NCI-H2171 treated with DMSO at 0.1 percent for 48 hours (cell line): ENCODE measurements at regions not wholly inside any gene's neighbourhood (a gene's known extent, or its start where the extent isn't known, plus 50 kb on each side); places are given as distances from the start of the nearest gene placed in this dataset.

Source experiments
- DNase-seq: peaks from one replicate; lab custom pipeline; 2025; lab: John Stamatoyannopoulos, UW

DNA sequence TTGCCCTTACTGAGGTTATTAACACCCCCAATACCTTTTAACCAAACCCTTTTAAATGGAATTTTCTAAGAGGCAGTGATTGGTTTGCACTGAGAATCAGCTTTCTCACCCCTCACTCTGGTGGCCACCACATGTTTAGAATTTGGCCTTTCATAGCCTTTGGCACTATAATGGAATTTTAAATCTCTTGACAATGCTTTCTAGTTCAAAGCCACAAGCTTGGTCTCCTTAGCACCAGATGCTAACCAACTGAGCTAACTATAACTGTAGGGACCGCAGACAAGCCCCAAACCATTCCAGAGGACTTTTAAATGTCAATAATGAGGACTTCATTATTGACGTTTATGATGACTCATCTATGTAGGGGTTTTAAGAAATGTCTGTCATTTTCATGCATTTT is 238.7 kb upstream of the SNX7 start:
- DNase-seq: no peak

DNA sequence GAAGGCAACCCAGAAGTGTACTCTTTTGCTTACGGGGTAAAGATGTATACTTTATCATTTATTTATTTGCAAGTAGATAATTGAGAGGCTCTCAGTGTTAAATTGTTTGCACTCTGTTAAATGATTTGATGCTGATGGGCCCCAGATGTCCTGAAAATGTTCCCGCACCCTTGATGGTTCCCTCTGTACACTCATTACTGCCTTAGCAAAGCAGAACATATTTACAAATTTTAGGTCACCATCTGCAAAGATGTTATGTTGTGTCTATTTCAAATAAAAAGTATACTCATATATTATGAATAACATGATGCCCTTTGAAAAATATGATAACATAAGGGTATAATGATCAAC is 240.5 kb upstream of the SNX7 start:
- peak; percentile 6 for DNase-seq

DNA sequence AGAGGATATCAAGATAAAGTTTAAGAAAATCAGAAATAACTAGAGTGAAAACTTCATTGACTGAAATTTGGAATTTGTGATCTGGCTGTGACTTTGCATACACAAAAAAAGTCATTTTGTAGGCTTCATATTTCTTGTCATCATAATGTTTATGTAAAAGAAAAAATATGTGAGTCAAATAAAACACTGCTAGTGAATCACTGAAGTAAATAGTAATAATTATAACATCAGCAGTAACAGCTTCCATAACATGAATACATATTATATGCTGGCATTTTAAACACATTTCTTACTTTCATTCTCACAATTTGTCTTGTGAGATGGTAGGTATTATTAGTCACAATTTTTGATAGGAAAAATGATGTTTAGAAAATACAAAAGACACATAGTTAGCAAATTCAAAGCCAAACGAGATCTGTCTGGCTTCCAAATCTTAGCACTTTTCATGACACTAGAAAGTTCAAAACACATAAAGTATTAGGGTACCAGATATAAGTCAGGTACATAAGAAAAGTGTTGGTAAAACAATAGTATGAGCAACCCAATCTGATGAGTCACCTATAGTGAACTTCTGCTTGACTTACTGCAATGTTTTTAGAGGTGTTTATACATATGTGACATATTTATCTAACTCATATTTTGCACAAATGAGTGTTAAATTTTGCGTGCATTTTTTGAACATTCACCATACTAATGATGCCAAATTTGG is 241.0 kb upstream of the SNX7 start:
- no peak for DNase-seq

DNA sequence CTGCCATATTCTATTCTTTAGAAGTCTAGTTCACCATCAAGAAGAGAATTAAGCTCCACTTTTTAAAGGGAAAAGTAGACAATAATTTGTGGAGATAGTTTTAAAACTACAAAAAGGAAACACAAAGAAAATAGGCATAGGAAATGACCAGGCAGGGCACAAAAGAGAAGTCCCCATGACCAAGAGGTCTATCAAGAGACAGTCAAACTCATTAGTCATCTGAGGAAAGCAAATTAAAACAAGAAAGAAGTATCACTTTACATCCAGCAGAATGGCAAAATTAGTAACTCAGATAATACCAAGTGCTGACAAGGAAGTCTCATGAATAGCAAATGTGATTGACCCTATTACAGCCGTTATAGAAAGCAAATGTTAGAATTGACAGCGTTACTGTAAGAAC is 243.7 kb upstream of the SNX7 start:
- no peak for DNase-seq

DNA sequence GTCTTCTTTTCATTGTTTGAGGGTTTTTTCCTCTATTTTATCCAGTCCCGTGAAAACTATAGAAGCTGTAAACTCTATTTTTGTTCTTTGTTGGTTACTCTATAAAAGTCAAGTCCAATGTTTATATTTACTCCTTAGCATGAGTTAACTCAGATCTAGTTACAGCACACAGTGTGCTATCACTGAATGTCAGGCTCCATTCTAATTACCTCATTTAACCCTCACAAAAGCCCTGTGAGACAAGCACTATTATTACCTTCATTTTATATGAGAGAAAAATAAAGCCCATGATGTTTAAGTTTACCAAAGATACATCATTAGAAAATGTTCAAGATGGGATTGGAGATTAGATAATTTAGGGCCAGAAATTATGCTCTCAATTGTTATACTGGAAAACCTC is 251.4 kb upstream of the SNX7 start:
- no peak for DNase-seq

DNA sequence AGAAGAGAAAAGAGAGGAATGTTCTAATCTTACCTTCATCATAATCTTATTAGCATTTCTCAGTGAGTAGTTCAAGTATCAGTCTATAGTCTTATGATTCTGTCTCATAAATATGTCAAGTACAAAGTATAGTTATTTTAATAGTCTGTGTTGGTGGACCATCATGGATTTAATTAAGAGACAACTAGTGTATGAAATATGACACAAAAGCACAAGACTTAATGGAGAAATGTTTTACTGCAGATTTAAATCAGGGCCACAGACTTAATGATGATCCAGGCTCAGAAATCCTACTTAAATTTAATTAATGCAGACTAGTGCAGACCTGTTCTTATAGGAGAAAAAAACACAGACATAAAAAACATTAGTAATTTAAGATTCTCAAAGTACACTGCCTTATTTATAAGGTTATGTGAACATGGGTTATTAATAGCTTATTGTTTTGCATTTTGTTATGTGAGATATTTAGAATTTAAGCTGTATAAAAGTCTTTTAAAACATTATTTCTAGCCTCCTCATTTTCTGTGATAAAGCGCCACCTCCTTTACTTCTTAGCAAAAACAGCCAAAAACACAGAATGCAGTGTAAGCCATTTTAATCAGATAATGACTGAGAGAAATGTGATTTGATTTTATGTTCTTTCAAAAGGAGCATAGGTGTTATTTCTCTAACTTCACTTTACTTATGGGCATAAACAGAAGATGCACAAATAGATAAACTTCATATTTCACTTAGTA is 255.0 kb upstream of the SNX7 start:
- no peak for DNase-seq

DNA sequence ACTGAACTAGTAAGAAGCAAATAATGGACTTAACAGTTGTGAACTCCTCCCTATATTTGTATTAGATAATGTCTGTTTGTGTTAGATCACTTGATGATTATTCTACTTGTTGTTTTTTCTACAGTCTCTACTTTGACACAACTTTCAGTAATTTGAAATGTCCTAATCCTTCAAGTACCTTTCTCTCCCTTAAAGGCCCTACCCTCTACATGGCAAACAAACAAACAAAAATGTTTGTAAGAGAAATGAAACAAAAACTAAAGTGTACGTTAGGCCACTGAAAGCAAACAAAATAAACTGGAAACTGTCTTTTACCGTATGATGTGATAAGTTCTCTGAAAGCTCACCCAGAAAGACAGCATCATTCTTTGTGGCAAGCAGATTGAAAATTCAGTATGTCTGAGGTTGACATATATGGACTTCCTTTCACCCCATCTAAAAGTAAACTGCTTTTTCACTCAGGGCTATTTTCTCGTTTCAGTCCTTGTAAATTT is 255.9 kb upstream of the SNX7 start:
- no peak for DNase-seq

DNA sequence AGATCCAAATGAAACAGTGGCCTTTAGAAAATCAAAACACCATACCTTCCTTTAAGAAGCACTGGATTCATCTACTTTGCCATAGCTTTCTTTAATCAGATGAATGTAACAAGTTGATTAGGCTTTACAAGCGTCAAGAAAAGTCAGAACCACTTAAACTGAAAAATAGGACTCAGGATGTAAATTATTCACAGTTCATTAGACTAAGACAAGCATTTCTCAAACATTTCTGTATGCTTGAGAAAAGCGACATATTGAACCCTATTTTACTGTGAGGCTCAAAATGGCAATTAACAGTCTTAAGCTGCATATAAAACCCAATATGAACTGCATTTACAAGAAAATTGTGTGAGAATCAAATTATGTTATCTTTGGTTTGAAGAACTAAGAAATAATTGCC is 256.7 kb upstream of the SNX7 start:
- DNase-seq: no peak

DNA sequence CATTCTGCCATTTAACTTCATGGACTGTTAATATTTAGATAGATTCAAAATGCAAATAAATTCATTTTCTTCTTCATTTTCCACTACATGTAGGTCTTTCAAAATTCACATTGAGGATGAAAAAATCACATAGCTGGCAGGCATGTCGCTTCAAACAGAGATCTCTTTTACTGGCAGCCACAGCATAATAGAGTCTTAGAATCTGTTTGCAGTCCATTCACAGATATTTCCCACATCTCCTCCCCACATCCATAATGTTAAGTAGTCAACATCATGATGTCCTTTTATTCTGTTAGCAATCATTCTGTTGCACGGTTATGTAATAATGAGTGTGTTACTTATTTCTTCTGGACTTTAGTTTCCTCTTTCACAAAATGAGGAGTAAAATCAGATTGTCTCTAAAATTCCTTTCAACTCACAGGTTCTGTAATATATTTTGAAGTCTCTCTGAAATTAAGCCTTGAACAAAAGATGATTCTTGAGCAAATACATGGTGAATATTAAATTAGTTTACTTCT is 257.5 kb upstream of the SNX7 start:
- DNase-seq: no peak

DNA sequence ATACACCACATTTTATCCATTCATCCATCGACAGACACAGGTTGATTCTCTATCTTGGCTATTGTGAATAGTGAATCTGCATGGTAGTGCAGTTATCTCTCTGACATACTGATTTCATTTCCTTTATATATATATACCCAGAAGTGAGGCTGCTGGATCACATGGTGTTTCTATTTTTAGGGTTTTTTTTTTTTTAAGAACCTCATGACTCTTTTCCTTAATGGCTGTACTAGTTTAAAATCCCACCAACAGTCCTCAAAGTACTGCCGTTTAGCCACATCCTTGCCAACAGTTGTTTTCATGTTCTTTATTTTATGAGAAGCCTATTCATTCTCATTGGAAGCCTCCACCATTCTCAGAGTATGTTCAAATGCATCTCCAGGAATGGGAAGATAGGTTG is 258.7 kb upstream of the SNX7 start:
- DNase-seq: no peak

DNA sequence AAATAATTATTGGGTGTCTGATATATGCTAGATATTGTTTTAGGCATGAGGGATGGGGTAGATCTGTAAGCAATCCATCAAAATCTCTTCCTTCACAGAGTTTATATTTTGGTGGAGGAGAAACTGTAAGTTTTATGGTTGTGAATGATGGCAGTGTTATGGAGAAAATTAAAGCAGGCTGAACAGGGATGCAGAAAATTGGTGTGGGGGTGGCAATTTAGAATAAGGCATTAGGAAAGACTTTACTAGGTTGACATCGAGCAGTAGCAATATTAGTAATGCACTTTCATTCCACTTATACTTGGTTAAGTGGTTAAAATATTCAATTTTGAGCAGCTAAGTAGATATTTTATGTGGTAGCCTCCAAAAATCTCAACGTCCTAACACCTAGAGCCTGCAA is 261.1 kb upstream of the SNX7 start:
- DNase-seq: no peak

DNA sequence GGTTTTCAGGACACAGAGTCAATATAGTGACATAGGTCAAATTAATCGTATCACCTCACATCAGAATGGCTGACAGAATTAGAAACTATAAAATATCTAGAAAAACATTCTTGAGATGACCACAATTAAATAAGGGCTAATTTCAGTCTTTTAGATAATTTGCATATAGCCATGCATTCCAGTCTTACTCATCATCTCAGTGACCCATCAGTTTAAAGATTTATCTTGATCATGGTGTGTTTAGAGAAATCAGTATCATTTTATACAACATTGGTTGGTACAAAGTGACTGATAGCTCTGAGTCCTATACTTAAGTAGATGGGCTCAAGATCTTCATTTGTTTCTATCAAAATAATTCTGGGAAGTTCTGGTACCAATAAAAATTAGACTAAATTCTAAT is 262.3 kb upstream of the SNX7 start:
- no peak for DNase-seq

DNA sequence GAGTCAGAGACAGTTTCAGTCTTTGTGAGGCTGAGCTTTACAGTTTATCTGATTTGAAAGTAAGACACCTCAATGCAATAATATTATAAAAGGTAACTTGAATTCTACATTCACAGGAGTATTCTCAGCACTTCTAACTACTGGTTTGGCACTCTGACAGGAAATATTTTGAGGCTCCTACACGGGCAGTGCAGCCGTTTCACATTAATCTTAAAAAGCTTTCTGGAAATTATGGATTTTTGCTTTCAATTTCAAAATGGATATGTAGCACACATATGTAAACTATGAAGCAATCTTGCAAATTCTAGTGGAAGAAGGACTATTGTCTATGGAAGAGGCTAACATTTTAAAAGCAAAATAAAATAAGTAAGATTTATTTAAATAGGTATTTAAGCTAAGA is 262.9 kb upstream of the SNX7 start:
- no peak for DNase-seq

DNA sequence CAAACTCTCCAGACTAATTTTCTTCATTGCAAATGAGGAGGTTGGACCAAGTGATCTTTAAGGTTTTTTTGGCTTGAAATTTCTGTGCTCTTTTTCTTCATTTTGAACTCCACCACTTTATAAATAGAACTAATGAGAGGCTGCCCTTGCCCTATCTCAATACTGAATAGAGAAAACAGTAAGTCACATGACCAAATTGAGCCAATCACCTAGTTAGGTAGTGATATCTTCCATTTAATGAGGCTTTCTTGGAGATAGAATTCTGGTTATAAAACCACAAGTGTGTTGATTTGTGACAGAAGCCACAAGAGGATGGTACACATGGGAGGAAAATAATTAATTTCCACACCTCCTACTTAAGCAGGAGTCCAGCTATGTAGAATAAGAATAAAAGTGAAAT is 263.4 kb upstream of the SNX7 start:
- no peak for DNase-seq

DNA sequence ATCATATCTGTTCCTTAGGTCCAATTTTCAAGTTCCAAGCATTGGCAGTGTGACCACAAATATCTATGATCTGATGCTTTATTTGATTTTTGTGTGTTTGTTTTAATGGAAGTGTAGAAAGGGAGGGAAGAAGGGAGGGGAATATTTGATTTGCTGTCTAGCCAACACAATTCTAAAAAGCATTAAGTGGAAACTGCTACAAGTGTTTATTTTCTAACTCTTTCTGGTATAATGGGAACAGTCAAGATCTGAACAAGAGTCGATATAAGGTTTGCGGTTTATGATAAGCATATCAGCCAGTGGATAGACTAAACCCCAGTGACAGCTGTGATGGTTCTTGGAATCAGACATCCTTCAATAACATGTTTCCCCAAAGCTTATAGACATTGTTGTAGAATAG is 267.8 kb upstream of the SNX7 start:
- no peak for DNase-seq

DNA sequence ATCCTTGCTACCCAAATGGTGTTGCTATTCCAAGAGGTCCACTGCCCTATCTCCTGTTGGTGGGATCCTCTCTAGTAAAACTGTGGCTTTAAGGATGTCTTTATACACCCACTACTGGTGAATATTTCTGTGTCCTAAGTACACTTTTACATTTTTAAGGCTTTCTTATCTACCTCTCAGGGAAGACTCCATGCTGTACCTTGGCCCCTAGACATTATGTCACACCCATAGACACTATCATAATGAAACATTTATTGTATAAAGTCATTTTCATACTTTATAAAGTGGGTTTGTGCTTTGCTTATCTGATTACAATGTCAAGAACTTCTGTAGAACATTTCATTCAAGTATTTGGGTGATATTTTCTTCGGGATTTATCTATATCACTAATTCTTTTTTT is 270.3 kb upstream of the SNX7 start:
- DNase-seq: no peak

DNA sequence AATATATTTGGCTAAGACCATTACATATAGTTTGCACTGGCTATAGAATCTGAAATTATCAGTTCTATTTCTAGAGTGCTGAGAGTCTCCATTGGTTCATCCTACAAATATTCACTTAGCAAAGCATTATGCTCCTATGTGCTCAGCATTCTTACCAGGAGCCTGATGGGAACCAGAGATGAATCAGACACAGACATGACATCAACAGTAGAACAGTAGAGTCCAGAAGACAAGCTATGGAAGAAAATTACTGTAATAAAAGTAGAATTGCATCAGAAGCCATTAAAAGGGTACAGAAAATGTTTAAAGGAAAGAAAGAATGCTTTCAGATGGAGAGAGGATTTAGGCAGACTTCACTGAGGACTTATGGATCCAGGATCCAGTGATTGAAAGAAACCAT is 271.7 kb upstream of the SNX7 start:
- no peak for DNase-seq

DNA sequence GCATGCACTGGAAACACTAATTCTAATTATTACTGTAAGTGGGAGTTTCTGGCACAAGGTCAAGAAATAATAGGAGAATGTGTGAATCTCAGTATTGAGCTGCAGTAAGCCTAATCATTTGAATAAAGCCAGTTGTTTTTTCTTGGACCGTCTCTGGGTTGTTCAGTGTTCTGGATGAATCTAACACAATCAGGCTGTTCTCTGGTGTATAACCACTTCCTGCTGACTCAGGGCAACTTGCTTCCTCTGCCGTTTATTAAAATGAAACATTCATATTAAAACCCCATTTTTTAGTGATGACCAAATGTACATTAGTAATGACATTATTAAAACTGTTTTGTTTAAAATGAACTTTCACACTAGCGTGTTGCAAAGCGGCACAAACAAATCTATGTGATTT is 273.1 kb upstream of the SNX7 start:
- DNase-seq: no peak

DNA sequence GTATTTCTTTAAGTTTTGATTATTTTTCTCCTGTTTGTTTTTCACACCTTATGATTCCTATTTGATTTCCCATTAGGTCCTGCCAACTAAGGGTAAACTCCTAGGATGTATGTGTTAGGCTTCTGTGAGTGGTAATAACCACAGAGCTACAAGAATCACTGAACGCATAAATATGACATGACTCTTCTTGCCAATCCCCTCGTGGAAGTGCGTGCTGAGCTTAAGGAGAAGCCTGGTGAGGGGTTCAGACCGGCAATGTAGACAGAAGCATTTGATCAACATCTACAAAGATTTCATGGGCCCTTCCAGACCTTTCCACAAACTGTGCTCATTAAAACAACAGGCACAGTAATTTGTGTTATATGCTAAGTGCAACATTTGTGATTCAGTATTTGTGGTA is 273.8 kb upstream of the SNX7 start:
- DNase-seq: no peak

DNA sequence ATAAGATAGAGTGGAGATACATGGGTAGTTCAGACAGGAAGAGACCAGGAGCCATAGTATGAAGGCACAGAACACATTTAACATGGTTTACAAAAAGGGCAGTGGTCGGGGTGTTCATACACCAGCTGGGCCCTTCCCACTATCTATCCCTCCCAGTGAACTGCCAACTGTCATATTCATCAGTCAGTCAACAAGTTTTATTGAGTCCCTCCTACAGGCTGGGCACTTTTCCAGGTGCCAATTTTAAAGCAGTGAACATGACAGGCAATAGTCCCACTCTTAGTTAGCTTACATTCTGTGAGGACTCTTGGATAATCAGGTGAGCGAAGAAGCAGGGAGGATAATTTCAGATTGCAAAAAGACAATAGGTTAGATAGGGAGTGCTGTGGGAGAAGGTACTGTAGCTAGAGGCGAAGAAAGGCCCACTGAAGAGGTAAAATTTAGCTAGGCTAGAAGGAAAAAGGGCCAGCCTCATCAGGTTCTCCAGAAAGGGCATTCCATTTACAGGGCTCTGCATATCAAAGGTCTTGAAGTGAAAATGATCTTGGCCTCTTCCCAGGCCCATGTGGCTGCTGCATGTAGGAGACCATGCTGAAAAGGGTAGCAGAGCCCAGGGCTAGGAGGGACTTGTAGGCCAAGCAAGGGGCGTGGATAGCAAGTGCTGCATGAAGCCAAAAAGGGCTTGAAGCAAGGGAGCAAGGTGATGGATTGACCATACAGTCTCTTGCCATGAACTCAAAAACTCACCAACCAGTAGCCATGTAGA is 274.7 kb upstream of the SNX7 start:
- DNase-seq: peak; percentile 18

DNA sequence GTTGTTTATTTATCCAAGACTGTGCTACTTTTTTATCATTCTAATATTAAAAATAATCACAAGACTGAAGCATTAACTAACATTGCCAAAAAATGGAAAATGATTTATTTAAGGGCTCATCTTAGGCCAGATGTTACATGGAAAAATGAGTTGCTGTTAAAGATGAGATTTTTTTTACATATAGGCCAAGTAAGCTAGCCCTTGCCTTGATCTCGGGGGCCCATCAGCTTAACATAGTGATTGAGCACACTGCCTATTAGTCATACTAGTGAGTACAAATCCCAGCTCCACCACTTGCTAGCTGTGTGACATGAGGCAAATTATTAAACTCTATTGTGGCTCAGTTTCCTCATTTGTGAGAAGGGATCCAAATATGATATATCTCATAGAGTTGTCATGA is 275.9 kb upstream of the SNX7 start:
- DNase-seq: no peak

DNA sequence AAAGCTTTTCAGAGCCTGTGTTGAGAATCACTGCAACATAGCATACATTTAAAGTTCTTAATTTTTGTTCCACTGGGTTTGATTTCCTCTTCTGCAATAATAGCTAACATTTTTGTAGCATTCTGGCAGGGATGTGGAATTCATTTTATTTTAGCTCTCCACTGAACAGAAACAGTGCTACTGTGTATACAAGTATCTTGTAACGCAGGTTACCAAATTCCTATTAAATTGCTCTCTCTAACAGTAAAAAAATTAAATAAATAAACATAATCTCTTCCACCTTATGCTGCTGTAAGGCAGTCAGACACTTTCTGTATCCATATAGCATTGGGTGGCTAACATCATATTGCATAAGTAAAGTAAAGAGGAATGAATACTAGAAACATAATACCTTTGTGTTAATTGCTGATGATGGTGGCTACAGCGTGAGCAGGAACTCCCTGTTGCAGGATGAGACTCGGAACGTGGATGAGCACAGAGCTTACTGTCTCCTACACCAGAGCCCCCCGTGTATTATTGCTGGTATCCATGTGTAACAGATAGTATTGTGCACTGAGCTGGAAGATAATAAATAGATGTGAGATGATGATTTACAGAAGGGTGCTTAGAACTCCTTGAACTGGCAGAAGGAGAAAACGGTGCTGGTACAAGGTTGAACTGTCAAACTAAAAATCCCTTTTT is 276.9 kb upstream of the SNX7 start:
- DNase-seq: peak; percentile 83
